ENCODE measurements at regions not wholly inside any gene's neighbourhood (a gene's known extent, or its start where the extent isn't known, plus 50 kb on each side); places are given as distances from the start of the nearest gene placed in this dataset.

DNA sequence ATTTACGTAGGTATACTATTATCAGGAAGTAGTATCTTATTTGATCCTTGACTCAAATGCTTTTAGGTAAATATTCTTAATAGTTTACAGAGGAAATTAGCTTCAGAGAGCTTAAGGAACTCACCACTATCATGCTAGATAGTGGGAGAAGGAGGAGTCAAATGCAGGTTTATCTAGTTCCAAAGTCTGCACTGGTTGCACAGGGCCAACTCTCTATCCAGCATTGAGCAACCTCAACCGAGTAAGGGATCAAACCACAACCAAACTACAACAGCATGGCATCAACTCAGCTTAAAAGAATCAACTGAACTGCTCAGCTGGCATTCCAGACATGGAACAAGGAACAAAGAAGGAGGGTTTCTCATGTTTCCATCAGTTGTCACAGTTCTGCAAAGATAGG is 306.0 kb downstream of the MAF start:
- DNase-seq, result no peak

DNA sequence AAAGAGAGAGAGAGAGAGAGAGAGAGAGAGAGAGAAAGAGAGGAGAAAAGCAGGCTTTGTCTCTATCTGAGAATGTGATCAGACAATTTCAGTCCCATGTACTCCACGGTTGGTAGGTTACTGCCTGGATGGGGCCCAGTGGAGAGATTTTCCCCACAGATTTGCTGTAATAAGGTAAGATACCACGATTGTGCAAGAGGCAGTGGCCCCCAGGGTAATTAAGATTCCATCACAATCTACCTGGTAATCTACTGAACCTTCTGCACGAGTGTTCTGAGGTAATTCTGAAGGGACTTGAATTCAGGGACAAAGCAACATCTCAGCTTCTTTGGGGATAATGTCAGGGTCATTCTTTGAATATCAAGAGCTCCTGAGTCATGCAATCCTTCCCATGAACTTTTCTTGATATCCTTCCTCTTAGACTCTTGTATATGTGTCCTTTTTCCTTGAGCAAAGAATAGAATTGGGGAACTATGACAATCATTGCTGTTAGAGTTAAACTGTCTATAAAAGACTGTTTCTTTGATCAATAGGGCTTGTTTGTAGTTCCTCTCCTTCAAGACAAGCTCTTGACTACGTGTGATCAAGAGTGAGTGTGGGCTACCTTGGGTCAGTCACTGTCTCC is 306.6 kb downstream of the MAF start:
- DNase-seq, result no peak

- no peak for DNase-seq
These were observed 312.5 kb downstream of the MAF start for GRCh38 chr16:79288066-79288465.

GRCh38 chr16:79287424-79287917 is 313.1 kb downstream of the MAF start:
- no peak for DNase-seq

- DNase-seq, result no peak
These were observed 313.7 kb downstream of the MAF start for GRCh38 chr16:79286646-79287423.

DNA sequence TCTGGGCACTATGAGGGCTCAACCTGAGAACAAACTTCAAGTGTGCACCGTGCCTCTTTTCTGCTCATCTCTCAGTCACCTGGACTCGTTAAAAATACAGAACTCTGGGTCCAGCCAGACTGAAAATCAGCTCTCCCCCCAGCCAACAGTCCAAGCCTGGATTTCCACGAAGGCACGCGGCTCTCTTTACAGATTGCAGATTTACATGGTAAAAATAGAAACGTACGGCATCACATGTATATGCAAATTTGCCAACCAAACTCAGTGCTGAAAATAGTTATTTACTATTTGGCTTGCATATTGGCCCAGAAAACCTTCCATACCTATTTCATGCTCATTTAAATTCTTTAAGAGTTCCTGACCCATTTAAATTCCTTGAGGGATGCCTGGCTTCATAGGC is 315.8 kb downstream of the MAF start:
- DNase-seq, result no peak

DNA sequence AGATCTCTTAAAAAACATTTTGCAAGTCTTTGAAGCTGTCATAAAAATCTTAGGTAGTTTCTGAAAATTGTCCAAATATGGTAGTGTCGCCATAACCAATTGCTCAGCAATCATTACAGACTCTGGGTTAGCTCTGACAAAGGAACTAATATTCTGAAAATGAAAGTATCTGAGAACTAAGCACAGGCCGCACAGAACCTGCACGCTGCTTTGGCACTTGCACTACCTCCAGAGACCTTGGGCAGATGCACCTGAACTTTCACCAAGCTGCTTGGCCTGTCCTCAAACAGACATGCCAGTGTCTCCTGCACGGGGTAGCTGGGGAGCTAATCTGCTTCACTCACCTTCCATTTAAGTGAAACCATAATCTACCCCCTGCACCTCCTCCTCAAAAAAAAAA is 317.0 kb downstream of the MAF start:
- no peak for DNase-seq

DNA sequence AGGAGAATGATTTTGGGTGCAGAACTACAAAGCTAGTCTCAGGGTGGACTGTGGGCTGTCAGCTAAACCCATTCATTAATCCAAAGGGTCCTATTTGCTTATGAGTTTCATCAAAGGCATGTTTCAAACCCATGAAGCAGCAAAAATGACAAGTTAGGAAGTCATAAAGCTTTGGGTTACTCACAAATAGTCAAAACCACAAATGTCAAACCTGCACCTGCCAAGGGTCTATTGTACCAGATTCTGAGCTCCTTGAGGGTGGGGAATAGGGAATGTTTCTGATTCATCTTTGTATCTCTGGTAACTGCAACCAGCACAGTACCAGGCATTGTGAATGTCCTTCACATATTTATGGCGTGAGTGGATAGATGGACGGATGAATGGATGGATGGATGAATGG is 317.7 kb downstream of the MAF start:
- DNase-seq, result no peak

- DNase-seq, result no peak
These were observed 322.0 kb downstream of the MAF start for GRCh38 chr16:79278506-79278905.

DNA sequence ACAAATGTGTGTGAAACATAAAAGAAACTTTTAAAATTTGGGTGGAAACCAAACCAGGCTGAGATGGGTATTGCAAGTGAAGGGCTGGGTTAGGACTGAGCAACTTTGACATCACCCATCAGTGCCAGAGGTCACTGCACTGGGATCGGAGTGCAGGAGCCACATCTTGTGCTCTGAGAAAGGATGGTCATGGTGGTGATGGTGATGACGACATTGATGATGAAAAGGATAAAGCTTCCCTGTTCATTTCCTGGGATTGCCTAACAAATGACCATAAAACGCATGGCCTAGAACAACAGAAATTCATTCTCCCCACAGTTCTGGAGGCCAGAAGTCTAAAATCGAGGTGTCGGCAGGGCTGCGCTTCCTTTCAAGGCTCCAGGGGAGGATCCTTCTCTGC is 324.0 kb downstream of the MAF start:
- no peak for DNase-seq

- no peak for DNase-seq
These were observed 326.3 kb downstream of the MAF start for GRCh38 chr16:79274264-79274663.

- DNase-seq, result no peak
These were observed 328.4 kb downstream of the MAF start for GRCh38 chr16:79272141-79272577.

DNA sequence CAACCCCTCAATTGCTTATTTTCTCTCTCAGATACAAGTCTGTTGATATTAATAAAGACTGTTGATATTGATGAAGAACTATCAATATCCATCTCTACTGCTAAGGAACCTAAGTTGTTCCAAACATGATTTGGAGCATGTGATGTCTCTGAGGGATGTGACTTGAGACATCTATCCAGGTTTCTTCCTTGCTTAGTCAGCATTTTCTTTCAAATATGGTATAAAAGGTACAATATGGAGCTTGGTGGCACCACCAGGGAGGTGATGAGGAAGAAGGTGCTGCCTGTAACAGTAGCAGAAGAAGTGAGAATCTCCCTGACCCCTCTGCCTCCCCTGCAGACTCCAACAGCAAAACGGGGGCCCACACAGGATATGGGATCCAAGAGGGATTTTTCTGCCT is 329.0 kb downstream of the MAF start:
- no peak for DNase-seq

- no peak for DNase-seq
These were observed 330.5 kb downstream of the MAF start for GRCh38 chr16:79270011-79270410.

GRCh38 chr16:79269211-79269863 is 331.2 kb downstream of the MAF start:
- DNase-seq, result no peak

- DNase-seq, result no peak
These were observed 332.8 kb downstream of the MAF start for GRCh38 chr16:79267781-79268180.

- no peak for DNase-seq
These were observed 333.4 kb downstream of the MAF start for GRCh38 chr16:79267146-79267545.

GRCh38 chr16:79265701-79266100 is 334.8 kb downstream of the MAF start:
- no peak for DNase-seq

DNA sequence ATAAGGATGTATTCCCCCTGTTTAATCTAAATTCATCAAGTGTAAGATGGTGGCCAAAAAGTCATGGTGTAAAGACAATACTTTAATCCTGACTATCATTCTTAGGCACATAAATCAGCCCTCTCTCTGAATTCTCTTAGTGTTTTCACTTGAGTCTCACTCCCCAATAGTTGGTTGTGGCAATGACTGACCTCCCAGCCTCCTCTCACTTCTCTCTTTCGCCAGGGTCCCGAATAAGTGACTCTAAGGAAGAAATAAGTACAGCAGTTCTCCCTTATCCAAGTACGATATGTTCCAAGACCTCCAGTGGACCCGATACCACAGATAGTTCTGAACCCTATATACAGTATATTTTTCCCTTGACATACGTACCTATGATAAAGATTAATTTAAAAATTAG is 335.3 kb downstream of the MAF start:
- DNase-seq, result no peak

GRCh38 chr16:79264237-79265109 is 336.1 kb downstream of the MAF start:
- DNase-seq, result no peak

GRCh38 chr16:79263425-79263824 is 337.1 kb downstream of the MAF start:
- DNase-seq, result no peak
